ENCODE measurements at regions not wholly inside any gene's neighbourhood (a gene's known extent, or its start where the extent isn't known, plus 50 kb on each side); places are given as distances from the start of the nearest gene placed in this dataset.
A peak's percentile ranks its signal among the peaks of the same experiment; 100 is the strongest.

DNA sequence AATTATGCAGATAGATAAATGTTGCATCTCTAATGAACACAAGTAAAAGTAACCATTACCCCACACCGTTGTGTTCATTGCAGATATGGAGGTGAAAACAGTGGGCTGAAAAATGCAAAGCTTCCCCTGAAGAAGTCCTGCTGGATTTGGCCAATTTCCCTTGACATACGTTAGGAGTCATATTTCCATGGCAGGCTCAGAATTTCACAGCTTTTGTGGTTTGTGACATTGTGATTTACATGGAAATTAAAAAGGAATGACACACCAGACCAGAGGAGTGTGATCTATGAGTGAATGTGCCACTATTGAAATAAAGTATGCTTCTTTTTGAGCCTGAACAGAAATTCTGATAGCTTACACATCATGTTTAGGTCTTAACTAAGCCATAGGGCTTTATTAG, 221.1 kb upstream of the TMTC4 start:
- TF ChIP-seq GATA3 (IDR thresholded peaks at IDR 0.05; ENCODE audit: low read depth, low read length) (no peak), GATA2 (IDR thresholded peaks at IDR 0.05; ENCODE audit: low read depth, low read length) (no peak)

DNA sequence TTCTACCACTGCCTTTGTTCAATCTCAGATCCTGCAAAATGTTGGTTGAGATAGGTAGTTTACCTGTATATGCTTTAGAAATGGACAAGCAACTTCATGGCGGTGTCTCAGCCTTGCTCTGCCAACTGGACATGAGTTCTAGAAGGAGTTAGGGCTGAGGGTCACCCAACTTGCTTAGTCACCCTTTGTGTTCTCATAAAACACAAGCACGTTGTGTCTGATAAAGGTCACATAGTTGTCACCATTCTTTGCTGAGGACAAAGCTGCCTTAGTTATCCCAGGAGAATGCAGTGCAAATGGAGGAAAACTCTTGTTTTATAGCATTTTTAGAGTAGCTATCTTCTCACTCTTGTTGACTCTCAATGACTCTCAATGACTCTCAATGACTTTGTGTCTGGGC, 218.4 kb upstream of the TMTC4 start:
- no peak for TF ChIP-seq GATA3 (IDR thresholded peaks at IDR 0.05; ENCODE audit: low read depth, low read length)
- TF ChIP-seq GATA2 (IDR thresholded peaks at IDR 0.05; ENCODE audit: low read depth, low read length), result no peak

DNA sequence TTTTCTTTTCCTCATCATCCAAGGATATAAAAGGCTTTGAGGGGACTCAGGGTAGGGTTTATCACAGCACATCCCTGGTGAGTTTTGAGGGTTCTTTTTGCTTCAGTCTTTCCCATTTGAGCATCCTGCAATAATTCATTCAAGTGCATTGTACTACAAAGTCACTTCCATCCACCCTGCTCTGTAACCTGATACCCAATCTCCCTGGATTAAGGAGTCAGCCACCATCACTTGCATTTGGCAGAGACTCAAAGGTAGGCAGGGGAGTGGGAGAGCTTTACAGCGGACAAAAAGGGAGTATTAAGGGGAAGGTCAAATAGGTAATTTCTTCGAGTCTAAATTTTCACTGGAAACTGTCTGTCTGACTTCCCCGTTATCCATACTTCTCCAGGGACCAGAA, 216.1 kb upstream of the TMTC4 start:
- no peak for TF ChIP-seq GATA3 (IDR thresholded peaks at IDR 0.05; ENCODE audit: low read depth, low read length)
- TF ChIP-seq GATA2 (IDR thresholded peaks at IDR 0.05; ENCODE audit: low read depth, low read length), result no peak

DNA sequence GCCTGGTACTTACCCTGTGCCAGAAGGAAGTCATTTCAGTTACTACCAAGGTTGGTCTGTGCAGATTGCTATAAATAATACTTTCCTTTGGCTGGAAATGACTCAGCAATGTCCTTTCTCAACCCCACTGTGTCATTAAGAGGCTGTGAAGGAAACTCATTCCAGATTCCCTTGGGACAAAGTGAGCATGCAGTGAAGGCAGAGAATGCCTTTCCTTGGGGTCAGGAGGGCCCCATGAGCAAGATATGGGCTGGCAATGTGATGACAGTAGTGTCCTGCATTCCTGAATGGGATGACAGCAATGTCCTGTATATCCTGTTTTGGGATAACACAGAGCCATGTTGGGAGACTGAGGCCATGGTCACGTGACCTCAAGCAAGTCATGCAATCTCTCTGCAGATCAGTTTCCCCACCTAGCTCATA, 213.1 kb upstream of the TMTC4 start:
- no peak for TF ChIP-seq GATA2 (IDR thresholded peaks at IDR 0.05; ENCODE audit: low read depth, low read length)
- TF ChIP-seq GATA3 (IDR thresholded peaks at IDR 0.05; ENCODE audit: low read depth, low read length), result no peak

DNA sequence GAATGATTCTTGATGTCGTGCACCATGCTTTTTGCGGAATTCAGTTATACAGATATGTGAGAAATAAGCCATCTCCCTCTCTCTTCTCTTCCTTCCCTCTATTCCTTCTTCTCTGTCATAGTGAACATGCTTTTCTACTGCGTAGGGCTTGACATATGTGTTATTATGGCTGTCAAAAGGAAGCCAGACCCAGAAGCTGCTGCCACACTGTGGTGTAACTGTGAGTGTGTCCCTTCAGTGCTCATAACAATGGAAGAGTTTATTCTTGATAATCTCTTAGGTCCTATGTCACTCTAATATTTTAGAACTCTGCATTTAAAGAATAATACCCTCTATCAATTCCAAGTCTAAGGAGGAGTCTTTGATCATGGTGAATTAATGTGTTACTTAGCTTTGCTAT, 208.9 kb upstream of the TMTC4 start:
- TF ChIP-seq GATA2 (IDR thresholded peaks at IDR 0.05; ENCODE audit: low read depth, low read length) (no peak), GATA3 (IDR thresholded peaks at IDR 0.05; ENCODE audit: low read depth, low read length) (no peak)

DNA sequence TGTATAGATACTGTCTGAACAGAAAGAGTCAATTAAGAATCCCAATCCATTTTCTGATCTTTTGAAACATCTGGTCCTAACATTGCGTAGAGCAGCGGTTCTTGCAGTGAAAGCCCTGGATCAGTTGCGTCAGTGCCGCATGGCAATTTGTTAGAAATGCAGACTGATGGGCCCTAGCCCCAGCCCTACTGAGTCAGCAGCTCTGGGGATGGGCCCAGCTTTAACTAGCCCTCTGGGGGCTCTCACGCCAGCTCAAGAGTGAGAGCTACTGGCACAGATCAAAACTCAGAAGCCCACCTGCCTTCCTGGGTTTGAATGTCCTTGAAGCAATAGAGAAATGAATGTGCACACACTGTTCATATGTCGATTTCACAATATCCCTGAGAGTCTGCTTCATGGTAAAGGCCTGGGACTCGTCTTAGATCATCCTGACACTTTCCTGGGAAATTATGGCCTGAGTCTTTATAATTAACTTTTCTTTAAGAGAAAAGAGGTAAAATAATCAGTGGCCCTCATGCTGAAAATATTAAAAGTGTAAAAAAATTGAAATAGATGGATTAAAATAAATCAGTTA, 206.8 kb upstream of the TMTC4 start:
- TF ChIP-seq GATA2 (IDR thresholded peaks at IDR 0.05; ENCODE audit: low read depth, low read length), result 0 out of 2 replicates have a peak, but pooled peaks have one; percentile 16
- peak; percentile 20; the same call in 1 of the 2 replicates for TF ChIP-seq GATA3 (IDR thresholded peaks at IDR 0.05; ENCODE audit: low read depth, low read length)

DNA sequence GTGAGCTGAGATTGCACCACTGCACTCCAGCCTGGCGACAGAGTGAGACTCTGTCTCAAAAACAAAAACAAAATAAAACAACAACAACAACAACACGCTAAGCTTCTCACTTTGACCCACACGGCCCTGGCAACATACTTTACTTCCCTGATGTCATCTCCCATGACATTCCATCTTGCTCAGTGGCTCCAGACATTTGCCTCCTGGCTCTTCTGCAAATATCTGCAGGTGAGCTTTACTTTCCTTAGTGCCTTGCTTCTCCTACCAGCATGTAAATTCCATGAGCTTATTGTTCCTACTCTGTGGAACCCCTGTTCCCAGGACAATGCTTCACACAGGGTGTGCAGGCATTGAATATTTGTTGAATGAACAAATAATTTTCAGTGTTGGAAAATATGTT, 205.6 kb upstream of the TMTC4 start:
- TF ChIP-seq GATA2 (IDR thresholded peaks at IDR 0.05; ENCODE audit: low read depth, low read length) (no peak), GATA3 (IDR thresholded peaks at IDR 0.05; ENCODE audit: low read depth, low read length) (no peak)

DNA sequence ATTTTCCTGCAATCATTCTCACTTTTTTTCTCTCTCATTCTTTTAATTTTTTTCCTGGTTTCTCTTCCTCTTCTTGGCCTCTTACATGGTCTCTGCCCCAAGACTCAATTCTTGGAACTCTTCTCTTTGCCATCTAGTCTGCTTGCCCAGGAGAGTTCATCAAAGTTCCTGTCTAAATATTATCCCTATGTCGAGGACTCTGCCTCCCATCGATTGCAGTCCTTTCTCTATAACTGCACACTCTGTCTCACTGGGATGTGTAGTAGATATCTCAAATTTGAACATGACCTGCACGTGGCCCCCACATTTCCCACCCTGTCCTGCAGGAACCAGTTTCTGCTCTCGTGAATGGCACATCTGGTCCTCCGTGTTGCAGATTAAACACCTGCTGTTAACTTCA, 204.7 kb upstream of the TMTC4 start:
- TF ChIP-seq GATA3 (IDR thresholded peaks at IDR 0.05; ENCODE audit: low read depth, low read length), result no peak
- TF ChIP-seq GATA2 (IDR thresholded peaks at IDR 0.05; ENCODE audit: low read depth, low read length), result no peak

DNA sequence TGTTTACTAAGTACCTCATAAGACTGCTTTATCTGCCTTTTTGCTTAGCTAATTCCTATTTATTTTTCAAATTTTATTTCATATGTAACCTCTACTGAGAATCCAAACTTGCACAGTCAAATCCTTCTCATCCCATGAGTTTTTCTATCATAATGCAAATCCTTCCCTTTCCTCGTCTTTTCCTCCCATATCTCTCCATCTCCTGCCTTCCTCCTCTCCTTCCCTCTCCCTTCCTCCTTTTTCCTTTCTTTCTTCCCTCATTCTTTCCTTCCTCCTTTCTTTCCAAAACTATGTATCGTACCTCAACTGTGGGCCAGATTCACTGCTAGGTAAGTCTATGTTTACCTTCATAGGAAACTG, 201.4 kb upstream of the TMTC4 start:
- TF ChIP-seq GATA3 (IDR thresholded peaks at IDR 0.05; ENCODE audit: low read depth, low read length) (no peak), GATA2 (IDR thresholded peaks at IDR 0.05; ENCODE audit: low read depth, low read length) (no peak)

DNA sequence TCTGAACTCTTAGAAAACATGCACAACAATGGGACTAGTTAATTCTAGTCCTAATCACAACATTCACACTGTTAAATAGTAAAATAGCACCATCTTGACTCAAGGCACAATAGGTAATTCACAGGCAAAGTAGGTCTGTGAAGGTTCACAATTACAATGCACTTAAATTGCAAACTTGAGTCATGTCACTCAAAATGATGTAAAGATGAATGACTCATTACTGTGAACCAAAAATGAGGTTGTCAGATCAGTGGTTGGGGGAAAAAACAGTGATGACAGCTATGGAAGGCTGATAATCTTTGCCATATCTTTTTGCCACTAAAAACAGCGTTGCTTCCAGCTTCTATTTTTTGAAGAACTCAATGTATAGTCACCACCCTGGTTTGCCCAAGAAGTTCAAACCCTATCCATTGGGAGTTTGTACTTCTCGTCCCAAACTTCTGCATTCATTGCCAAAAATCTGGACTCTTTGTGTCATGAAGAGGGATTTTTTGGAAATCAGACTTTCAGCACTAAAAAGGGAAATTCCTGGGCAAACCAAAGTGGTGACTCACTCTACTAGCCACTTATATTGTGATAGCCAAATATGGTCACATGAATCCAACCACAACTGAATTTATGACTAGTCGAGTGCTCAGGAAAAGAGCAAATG, 200.9 kb upstream of the TMTC4 start:
- TF ChIP-seq GATA2 (IDR thresholded peaks at IDR 0.05; ENCODE audit: low read depth, low read length), result no peak
- no peak for TF ChIP-seq GATA3 (IDR thresholded peaks at IDR 0.05; ENCODE audit: low read depth, low read length)

DNA sequence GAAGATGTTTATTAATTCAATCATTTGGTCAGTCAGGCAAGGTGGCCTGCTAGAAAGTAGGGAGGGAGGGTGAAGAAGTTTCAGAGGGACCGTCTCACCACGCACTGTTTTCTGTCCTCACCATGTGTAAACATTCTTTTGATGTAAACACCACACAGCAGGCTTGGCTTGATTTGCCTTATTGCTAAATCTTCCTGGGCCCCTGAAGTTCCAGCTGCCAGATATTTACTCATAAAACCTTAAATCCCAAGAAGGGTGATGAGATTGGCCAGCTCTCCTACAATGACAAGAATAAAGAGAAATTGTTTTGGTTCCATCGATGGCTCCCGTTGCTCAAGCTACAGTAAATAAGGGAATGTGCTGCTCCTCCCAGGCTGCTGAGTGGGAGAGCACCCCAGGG, 198.2 kb upstream of the TMTC4 start:
- TF ChIP-seq GATA2 (IDR thresholded peaks at IDR 0.05; ENCODE audit: low read depth, low read length) (no peak), GATA3 (IDR thresholded peaks at IDR 0.05; ENCODE audit: low read depth, low read length) (no peak)

DNA sequence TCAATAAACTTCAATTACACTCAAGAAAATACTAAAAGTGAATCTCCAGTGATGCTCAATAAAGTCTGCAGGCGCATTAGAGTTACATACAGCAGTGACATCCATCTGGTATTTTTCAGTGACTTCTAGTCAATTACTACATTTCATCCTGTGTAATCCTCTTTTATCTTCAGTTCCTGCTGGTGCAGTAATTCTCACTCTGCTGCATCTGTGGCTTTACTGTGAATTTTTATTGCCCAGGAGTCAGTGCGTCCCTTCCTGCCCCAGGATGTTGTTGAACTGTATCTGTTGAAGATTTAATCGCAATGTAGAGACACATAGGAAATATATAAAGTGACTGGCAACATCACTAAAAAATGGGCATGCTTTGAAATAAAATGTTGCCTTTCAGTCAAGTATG, 196.3 kb upstream of the TMTC4 start:
- peak; percentile 53; the same call in 1 of the 2 replicates for TF ChIP-seq GATA3 (IDR thresholded peaks at IDR 0.05; ENCODE audit: low read depth, low read length)
- TF ChIP-seq GATA2 (IDR thresholded peaks at IDR 0.05; ENCODE audit: low read depth, low read length), result peak; percentile 77

DNA sequence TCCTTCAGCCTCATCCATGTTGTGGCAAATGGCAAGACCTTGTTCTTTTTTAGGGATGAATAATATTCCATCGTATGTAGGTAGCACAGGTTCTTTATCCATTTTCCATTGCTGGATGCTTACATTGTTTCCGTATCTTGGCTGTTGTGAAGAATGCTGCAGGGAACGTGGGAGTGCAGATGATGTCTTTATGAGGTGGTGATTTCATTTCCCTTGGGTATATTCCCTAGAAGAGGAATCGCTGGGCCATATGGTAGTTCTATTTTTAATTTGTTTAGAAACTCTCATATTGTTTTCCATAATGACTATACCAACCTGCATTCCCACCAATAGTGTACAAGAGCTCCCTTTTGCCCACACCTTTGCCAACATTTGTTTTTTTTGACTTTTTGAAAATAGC, 186.3 kb upstream of the TMTC4 start:
- TF ChIP-seq GATA3 (IDR thresholded peaks at IDR 0.05; ENCODE audit: low read depth, low read length) (no peak), GATA2 (IDR thresholded peaks at IDR 0.05; ENCODE audit: low read depth, low read length) (no peak)

DNA sequence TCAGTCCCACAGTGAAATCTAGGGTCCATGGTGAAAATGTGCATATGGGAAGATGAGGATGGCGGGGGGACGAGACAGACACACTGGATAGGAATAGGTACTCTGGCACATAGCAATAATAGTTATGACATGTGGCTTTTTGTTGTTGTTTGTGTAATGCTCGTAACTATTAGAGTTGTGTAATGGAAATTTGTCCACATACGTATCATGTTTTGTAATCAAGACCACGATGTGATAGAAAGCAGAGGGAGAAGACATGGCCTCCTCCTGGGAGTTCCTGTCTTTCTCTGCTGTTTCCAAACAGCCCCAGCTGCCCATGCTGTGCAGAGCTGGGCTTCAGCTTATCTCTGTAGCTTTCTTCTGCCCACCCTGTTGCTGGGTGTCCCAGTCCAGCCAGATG, 185.3 kb upstream of the TMTC4 start:
- no peak for TF ChIP-seq GATA2 (IDR thresholded peaks at IDR 0.05; ENCODE audit: low read depth, low read length)

DNA sequence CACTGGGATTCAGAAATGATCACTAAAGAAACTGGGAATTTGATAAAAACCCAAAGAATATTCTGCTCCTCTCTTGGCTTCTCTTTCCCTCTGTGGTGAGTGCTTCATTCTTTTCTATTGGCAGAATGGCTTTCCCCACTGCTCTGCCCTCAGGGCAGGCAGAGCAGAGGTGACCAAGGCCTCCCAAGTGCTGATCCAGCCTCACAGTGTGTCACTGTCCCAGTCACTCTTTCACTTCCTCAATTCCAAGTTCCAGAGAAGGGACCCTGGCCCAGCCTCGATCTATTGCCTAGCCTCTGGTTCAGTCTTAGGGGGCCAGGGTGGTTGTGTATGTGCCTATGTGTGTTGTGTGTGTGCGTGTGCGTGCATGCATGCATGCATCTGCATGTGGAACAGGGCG, 180.6 kb upstream of the TMTC4 start:
- no peak for TF ChIP-seq GATA2 (IDR thresholded peaks at IDR 0.05; ENCODE audit: low read depth, low read length)
- TF ChIP-seq GATA3 (IDR thresholded peaks at IDR 0.05; ENCODE audit: low read depth, low read length), result no peak

DNA sequence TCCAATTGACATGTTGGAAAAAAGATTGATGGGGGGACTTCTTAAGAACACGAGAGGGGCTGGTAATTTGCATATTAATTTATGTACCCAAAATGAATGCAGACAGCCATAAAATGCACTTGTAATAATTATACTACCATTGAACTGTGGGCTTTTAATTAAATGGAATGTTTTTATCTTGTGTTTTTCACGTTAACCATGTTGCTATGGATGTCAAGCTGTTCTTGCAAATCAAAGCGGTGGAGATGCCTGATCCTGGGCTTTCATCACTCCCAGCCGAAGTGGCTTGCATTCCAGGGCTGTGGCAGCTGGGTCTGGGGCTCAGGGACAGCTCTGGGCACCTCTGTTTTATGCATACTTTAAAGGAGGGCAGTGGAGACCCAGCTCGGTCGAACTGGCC, 179.4 kb upstream of the TMTC4 start:
- TF ChIP-seq GATA2 (IDR thresholded peaks at IDR 0.05; ENCODE audit: low read depth, low read length), result no peak
